GM18861 (cell line): ENCODE measurements at regions not wholly inside any gene's neighbourhood (a gene's known extent, or its start where the extent isn't known, plus 50 kb on each side); places are given as distances from the start of the nearest gene placed in this dataset.
"Not testable (repeated sequence)": the region's sequence is repeated elsewhere in the genome, so short reads cannot be mapped to it uniquely, and the experiment has no call there.

ENCODE experiments used
- ATAC-seq: cut with Tn5 transposase; IDR thresholded peaks from one replicate; pipeline ENCODE4 v1.9.1; 2021; ENCODE audit not compliant: unreplicated experiment

DNA sequence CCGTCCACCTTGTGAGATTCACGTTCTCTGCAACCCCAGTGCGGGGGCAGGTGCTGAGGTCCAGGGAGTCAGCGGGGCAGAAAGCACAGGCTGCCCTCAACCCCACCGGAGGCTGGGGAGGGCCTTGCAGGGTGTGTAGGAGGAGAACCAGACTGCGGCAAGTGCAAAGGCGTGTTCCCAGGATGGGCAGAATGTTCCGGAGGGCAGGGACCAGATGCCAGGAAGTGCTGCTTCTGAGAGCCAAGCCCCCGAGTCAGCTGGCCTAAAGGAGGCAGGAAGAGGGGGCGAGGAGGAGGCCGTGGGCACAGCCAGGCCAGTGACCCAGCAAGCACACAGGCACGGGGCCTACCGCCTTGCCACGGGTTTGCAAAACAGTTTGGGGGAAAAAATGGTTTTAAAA is 193.8 kb upstream of the AJAP1 start:
- no peak for ATAC-seq

GRCh38 chr1:4461726-4462290 is 192.6 kb upstream of the AJAP1 start:
- ATAC-seq = no peak

GRCh38 chr1:4462831-4463484 is 191.5 kb upstream of the AJAP1 start:
- no peak for ATAC-seq

DNA sequence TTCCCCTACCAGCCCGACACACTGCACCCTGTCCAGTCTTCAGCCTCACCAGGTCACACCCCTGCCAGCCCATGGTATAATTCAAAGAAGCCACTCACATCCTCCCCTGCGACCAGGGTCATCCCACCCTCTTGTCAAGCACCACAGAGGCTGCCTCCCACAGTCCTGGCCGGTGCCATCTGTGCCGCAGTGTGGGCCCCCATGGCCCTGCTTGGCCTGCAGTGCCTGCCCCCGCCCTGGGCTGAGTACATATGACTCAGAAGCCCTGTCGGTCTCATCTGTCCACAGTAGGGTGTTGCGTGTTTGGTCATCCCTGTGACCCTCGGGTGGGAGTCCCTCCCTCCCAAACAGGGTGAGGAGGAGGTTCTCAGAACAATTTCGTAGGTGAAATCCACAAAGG is 190.8 kb upstream of the AJAP1 start:
- ATAC-seq = no peak

DNA sequence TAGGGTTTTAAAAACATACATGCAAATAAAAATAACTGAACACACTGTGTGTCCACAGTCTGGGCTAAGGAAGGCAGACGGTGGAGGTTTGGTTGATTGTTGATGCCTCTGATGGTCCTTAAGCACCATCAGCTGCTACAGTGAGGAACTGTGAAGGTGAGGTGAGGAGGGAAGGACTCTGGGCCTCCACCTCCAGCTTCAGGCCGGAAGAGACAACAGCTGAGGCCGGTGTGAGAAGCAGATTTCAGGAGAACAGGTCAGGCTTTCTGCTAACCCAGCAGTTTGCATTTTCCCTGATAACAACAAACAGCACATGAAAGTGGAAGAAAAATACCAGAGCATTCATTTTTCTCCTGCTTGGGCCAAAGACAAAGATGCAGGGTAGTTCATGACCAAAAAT is 189.9 kb upstream of the AJAP1 start:
- ATAC-seq = no peak

DNA sequence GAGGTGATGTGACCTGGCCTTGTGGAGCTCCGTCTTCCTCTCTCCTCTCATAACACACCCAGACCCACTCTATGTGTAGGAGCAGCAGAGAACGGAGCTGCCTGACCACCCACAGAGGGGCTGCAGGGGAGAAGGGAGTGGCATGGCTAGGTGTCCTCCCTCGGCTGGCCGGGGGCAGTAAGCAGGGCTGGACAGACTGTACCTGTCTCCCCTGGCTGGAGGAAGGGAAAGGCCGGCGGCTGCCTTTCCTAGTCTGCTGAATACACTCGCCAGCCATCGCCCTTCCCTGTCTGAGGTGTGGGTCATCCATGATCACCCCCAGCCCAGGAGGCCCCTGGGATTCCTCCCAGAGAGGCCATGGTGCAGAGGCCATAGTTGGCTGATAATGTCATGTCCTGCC is 187.2 kb upstream of the AJAP1 start:
- ATAC-seq = no peak

- ATAC-seq = no peak
Observed at GRCh38 chr1:4468386-4468785, 186.0 kb upstream of the AJAP1 start.

DNA sequence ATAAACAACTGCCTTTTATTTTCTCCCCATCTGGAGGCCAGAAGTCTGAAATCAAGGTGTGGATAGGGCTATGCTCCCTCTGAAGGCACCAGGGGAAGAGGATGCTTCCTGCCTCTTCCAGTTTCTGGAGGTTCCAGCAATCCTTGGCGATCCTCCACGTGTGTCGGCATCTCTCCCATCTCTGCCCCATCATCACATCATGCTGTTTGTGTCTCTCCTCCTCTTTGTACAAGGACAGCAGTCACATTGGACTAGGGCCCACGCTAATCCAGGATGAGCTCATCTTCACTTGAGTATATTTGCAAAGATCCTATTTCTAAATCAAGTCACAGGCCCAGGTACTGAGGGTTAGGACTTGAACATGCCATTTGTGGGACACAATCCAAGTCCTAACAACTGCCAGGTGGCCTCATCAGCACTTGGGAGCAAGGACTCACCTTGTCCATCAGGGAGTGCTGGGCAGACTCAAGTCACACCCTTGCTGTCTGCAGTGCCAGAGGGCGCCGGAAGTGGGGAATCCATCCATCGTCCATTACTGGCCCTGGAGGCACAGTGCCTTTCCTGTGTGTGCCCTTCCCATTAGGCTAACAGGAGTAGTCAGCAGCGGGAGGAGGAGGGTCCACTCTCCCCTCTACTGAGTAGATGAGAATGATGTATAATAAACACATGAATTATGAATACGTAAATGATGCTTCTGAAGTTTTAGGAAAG is 185.4 kb upstream of the AJAP1 start:
- ATAC-seq = no peak

DNA sequence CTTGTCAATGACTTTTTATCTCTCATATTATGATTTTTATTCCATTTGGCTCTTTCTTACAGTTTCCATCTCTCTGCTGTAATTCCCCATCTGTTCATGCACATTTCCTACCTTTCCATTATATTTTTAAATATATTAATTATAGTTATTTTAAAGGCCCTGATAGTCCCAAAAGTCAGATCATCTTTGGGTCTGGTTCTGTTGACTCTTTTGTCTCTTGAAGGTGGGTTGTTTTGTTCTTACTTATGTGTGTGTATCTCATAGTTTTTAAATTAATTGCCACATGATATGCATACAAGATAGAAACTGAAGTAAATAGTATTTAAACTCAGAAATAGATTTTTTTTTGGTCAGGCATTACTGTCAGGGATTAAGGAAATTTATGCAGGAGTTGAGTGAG is 178.0 kb upstream of the AJAP1 start:
- no peak for ATAC-seq

DNA sequence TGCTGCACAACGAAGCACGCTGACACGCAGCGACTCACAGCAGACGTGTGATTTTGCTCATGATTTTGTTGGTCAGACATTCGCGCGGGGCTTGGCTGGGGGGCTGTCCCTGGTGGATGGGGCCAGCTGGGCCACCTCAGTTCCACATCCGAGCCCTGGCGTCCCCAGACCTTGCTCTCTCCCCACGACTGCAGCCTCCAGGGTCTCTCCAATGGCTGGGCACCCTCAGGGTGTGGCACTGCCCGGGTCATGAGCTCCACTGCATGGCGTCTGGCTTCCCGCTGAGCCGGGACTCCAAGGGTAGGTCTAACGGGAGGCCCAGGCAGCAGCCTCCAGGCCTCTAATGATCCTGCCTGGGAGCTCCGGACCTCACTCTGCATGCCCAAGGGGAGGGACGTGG is 173.0 kb upstream of the AJAP1 start:
- no peak for ATAC-seq

- ATAC-seq = no peak
Observed at GRCh38 chr1:4482526-4482925, 171.9 kb upstream of the AJAP1 start.

GRCh38 chr1:4483021-4483625 is 171.3 kb upstream of the AJAP1 start:
- ATAC-seq = no peak

- ATAC-seq = no peak
Observed at GRCh38 chr1:4485398-4485797, 169.0 kb upstream of the AJAP1 start.

DNA sequence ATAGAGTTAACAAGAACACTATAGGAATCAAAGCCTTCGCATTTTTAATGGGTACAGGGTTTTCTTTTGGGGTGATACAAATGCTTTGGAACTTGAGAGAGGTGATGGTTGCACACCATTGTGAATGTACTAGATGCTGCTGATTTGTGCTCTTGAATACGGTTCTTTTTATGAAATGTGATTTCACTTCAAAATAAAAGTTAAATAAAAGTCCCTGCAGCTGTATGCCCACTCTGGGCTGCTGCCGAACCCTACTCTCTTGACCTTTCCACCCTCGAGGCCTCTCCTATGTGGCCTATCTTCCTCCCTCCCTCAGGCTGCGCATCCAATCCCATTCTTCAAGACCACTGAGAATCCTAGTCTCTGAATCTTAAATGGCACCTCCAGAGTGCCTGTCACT is 168.5 kb upstream of the AJAP1 start:
- ATAC-seq = no peak

DNA sequence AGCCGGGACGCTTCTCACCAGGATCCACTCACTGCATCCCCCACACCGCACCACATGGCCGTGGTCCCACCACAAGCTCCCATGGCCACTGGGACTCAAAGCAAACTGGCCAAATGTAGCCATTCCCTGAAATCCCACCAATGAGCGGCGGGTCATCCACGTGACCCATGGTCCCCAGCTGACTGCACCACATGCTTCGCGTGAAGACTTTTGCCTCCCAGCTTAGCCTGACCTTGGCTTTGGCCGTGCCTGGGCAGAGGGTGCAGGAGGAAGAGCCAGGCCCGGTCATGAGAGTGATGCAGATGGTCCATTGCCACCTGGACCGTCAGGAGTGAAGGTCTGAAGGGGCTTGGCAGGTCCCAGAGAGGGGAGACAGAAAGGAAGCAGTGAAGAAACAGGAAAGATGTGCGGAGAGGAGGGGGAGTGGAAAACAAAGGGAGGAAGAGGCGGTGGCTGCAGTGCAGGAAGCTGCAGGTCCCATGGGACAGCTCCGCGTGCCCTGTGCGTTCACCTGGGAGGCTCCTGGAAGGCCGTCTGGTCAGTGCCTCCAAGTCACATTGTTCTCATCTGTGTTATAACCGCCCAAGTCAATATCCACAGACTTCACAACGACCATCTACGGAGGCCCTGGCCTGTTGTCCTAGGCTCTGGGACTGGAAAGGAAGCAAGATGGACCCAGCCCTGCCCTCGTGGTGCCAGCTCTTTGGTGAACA is 167.8 kb upstream of the AJAP1 start:
- no peak for ATAC-seq

- no peak for ATAC-seq
Observed at GRCh38 chr1:4488018-4488417, 166.4 kb upstream of the AJAP1 start.

DNA sequence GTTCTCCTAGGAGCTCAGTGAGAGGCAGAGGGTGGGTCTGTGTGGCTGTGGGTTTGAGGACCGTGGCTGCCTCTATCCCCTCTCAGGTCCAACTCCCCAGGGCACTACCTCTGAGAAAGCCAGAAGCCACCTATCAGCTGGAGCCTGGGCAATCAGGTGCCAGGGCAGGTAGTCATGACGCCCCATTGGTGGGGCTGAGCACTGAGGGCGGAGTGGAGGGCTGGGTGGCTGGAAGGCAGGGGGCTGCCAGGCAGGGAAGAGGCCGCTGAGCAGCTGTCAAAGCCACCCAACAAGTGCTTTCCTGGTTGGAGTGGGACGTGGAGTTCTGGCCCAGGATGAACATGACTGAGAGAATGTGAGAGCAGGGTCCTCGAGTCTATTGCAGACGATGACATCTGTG is 164.9 kb upstream of the AJAP1 start:
- no peak for ATAC-seq

GRCh38 chr1:4489992-4490391 is 164.4 kb upstream of the AJAP1 start:
- ATAC-seq = not testable (repeated sequence)

DNA sequence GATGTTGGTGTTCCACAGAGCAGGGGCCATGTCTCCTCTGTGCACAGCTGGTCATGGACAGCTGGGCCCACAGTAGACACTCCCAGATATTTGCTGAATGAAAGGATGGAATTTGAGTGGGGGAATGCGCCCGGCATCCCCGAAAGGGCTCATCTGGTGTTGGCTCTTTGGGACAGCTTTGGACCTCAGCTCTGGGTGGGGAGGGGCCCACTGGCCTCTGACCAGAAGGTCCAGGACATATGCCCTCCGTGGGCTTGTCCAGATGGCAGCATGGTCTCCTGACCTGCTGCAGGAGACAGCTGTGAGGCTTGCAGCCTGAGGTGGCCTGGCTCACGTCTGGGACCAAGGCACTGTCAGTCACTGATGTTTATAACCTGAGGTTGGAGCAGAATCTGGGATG is 160.4 kb upstream of the AJAP1 start:
- ATAC-seq = no peak

DNA sequence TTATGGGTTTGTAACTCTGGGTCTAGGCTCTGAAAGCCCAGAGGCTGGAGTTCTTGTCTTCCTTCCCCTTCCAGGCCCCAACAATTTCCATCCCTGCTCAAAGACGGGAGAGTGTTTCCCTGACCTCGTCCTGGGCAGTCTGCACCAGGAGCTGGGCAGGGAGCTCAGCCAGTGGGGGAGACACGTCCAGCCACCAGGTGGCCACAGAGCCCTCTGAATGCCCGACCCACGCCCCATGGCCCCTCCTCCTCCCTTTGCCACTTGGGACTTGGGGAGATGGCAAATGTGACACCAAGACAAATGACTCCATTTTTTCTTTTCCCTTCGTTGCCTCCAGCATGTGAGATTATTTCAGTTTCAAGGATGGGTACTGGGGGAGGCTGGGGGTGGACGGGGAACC is 159.9 kb upstream of the AJAP1 start:
- no peak for ATAC-seq

DNA sequence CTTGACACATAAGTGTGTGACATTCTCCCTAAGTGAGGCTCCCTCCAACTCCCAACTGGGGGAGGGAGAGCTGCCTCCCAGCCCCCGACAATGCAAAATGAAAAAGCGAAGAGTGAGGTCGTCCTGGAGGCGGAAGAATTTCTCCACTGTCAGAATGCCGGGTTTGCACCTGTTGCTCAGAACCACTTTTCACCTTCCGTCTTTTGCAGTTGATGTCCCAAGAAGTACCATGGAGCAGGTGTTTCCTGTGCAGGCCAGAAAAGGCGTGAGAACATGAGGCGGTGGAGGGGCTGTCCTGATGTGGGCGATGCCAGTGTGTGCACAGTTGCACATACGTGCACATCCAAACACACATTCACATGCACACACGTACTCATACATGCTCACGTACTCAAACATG is 158.6 kb upstream of the AJAP1 start:
- ATAC-seq = no peak

GRCh38 chr1:4500441-4500840 is 154.0 kb upstream of the AJAP1 start:
- no peak for ATAC-seq
